ENCODE measurements at regions not wholly inside any gene's neighbourhood (a gene's known extent, or its start where the extent isn't known, plus 50 kb on each side); places are given as distances from the start of the nearest gene placed in this dataset.

GRCh38 chr1:239761509-239761908 is 330.2 kb upstream of the FMN2 start:
- ChIA-PET POLR2A (no interaction called here), CTCF (ENCODE audit: low intra/inter-chr PET ratio) (no interaction called here)
- FAIRE-seq (no peak), DNase-seq (ENCODE audit: extremely low read depth in 1 of 4, low spot score in 3 of 4) (no peak), ATAC-seq (no peak)
- Histone ChIP-seq H3K27me3 (ENCODE audit: control insufficient read depth in 2 of 2, insufficient read depth in 2 of 2, low read length in 2 of 2) (no peaks in the 10 kb centered on the region), H3K4me1 (replicated peaks in 1 of 2; ENCODE audit: control insufficient read depth in 2 of 2, insufficient read depth in 2 of 2, low read length in 2 of 2) (no peaks in the 10 kb centered on the region), H3K9ac (ENCODE audit: insufficient read depth in 1 of 2, low read depth in 2 of 2, low read length in 2 of 2) (no peak overlapping the region), H3K4me3 (no peak overlapping the region), H4K20me1 (replicated peaks; ENCODE audit: control insufficient read depth, insufficient read depth, low read length) (no peaks in the 10 kb centered on the region), H3K79me2 (ENCODE audit: control insufficient read depth, insufficient read depth, low read length) (no peaks in the 10 kb centered on the region), H3K9me1 (ENCODE audit: control insufficient read depth, insufficient read depth, low read length) (no peaks in the 10 kb centered on the region), H2AFZ (ENCODE audit: low read depth, low read length) (no peak overlapping the region), H3K9me3 (replicated peaks; ENCODE audit: control insufficient read depth, insufficient read depth, low read depth, low read length) (no peaks in the 10 kb centered on the region), H3K4me2 (ENCODE audit: insufficient read depth, low read length) (no peak overlapping the region), H3K27ac (ENCODE audit: extremely low read depth, low read depth, low read length) (no peak overlapping the region), H3K36me3 (ENCODE audit: control insufficient read depth, insufficient read depth, low read length) (no peaks in the 10 kb centered on the region)
- in situ Hi-C loops (cut with MboI) (no loop called here), intact Hi-C loops (cut with micrococcal nuclease) (no loop called here)
- WGBS (ENCODE audit: insufficient coverage, low coverage, missing lambda C conversion rate): 2% methylated on average over 8 of the region's 8 CpGs
- no peak for TF ChIP-seq TAF9B (IDR thresholded peaks at IDR 0.05; ENCODE audit: partially characterized antibody)
- no peak for TF ChIP-seq PRPF4 (IDR thresholded peaks at IDR 0.05; ENCODE audit: insufficient read depth, low read depth, low read length, poor library complexity, severe bottlenecking)
- no peak for TF ChIP-seq HEY1 (CRISPR knock-in tag; IDR thresholded peaks at IDR 0.05; ENCODE audit: borderline replicate concordance)
- TF ChIP-seq ZNF830 (CRISPR knock-in tag; IDR thresholded peaks at IDR 0.05): no peak
- TF ChIP-seq HNRNPH1 (optimal IDR thresholded peaks at IDR 0.05; ENCODE audit: low read depth, low read length): no peak
- TF ChIP-seq NCOA4 (IDR thresholded peaks at IDR 0.05; ENCODE audit: partially characterized antibody): no peak
- TF ChIP-seq ZNF239 (CRISPR knock-in tag; IDR thresholded peaks at IDR 0.05): no peak
- no peak for TF ChIP-seq ARID2 (IDR thresholded peaks at IDR 0.05)
- no peak for TF ChIP-seq IFI16 (CRISPR knock-in tag; IDR thresholded peaks at IDR 0.05)
- no peak for TF ChIP-seq POLR2AphosphoS2 (IDR thresholded peaks at IDR 0.05; ENCODE audit: low read length)
- no TSS peak for BruUV-seq (replicated peaks)

All from K562 (cell line).